Body of pancreas (tissue), 4 donors: ENCODE measurements at regions not wholly inside any gene's neighbourhood (a gene's known extent, or its start where the extent isn't known, plus 50 kb on each side); places are given as distances from the start of the nearest gene placed in this dataset.

ENCODE experiments used
- POLR2A ChIP-seq, 3 donors: fragments of 450-650 bp; IDR thresholded peaks; one replicate each; pipeline ENCODE4 v1.6.1; 2016; ENCODE audit warnings: antibody characterized with exemption in 3 of 3, mild to moderate bottlenecking in 2 of 3
- TF ChIP-seq, protein P1 (sequence below), 7 experiments: fragments of 450-650 bp in 4 of 7; fragments of 200-600 bp in 3 of 7; sonication (generic) in 3 of 7; IDR thresholded peaks; one replicate each; pipeline ENCODE4 v1.5.1; 2016 to 2019; ENCODE audit warnings: antibody characterized with exemption in 7 of 7

- TF ChIP-seq POLR2A (IDR thresholded peaks at IDR 0.05): no peak
- TF ChIP-seq, protein P1, sequence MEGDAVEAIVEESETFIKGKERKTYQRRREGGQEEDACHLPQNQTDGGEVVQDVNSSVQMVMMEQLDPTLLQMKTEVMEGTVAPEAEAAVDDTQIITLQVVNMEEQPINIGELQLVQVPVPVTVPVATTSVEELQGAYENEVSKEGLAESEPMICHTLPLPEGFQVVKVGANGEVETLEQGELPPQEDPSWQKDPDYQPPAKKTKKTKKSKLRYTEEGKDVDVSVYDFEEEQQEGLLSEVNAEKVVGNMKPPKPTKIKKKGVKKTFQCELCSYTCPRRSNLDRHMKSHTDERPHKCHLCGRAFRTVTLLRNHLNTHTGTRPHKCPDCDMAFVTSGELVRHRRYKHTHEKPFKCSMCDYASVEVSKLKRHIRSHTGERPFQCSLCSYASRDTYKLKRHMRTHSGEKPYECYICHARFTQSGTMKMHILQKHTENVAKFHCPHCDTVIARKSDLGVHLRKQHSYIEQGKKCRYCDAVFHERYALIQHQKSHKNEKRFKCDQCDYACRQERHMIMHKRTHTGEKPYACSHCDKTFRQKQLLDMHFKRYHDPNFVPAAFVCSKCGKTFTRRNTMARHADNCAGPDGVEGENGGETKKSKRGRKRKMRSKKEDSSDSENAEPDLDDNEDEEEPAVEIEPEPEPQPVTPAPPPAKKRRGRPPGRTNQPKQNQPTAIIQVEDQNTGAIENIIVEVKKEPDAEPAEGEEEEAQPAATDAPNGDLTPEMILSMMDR (IDR thresholded peaks at IDR 0.05): no peak
These were observed 130.8 kb upstream of the RIPOR2 start for GRCh38 chr6:25066593-25066992.
